ENCODE measurements at regions not wholly inside any gene's neighbourhood (a gene's known extent, or its start where the extent isn't known, plus 50 kb on each side); places are given as distances from the start of the nearest gene placed in this dataset.
A peak's percentile ranks its signal among the peaks of the same experiment; 100 is the strongest.

GRCh38 chr21:40901691-40902090 is 54.7 kb upstream of the DSCAM start:
- DNase-seq = no peak

- DNase-seq = peak; percentile 6
Measured at GRCh38 chr21:40902299-40902698, 55.3 kb upstream of the DSCAM start.

- no peak for DNase-seq
Measured at GRCh38 chr21:40902993-40903392, 56.0 kb upstream of the DSCAM start.

- no peak for DNase-seq
Measured at GRCh38 chr21:40905251-40905650, 58.3 kb upstream of the DSCAM start.

GRCh38 chr21:40912375-40912774 is 65.4 kb upstream of the DSCAM start:
- DNase-seq = no peak

- DNase-seq = no peak
Measured at GRCh38 chr21:40915114-40915513, 68.2 kb upstream of the DSCAM start.

GRCh38 chr21:40923407-40923806 is 76.4 kb upstream of the DSCAM start:
- no peak for DNase-seq

GRCh38 chr21:40923901-40924300 is 76.9 kb upstream of the DSCAM start:
- no peak for DNase-seq

GRCh38 chr21:40924641-40925040 is 77.7 kb upstream of the DSCAM start:
- DNase-seq = no peak

- DNase-seq = no peak
Measured at GRCh38 chr21:40926238-40926637, 79.3 kb upstream of the DSCAM start.

GRCh38 chr21:40929833-40930232 is 82.9 kb upstream of the DSCAM start:
- DNase-seq = no peak

- DNase-seq = no peak
Measured at GRCh38 chr21:40931197-40931596, 84.2 kb upstream of the DSCAM start.

- DNase-seq = no peak
Measured at GRCh38 chr21:40936178-40936577, 89.2 kb upstream of the DSCAM start.

- no peak for DNase-seq
Measured at GRCh38 chr21:40936771-40937261, 89.9 kb upstream of the DSCAM start.

GRCh38 chr21:40938078-40938477 is 91.1 kb upstream of the DSCAM start:
- DNase-seq = no peak

- no peak for DNase-seq
Measured at GRCh38 chr21:40938611-40939010, 91.7 kb upstream of the DSCAM start.

- no peak for DNase-seq
Measured at GRCh38 chr21:40947713-40948112, 100.8 kb upstream of the DSCAM start.

GRCh38 chr21:40950970-40951369 is 104.0 kb upstream of the DSCAM start:
- DNase-seq = no peak

- no peak for DNase-seq
Measured at GRCh38 chr21:40952551-40953323, 105.8 kb upstream of the DSCAM start.

GRCh38 chr21:40964691-40965090 is 117.7 kb upstream of the DSCAM start:
- no peak for DNase-seq

GRCh38 chr21:40967771-40968170 is 120.8 kb upstream of the DSCAM start:
- DNase-seq = no peak

- DNase-seq = no peak
Measured at GRCh38 chr21:40972151-40972550, 125.2 kb upstream of the DSCAM start.

- DNase-seq = no peak
Measured at GRCh38 chr21:40976198-40977109, 129.5 kb upstream of the DSCAM start.

GRCh38 chr21:40985370-40985769 is 138.4 kb upstream of the DSCAM start:
- no peak for DNase-seq

All from NCI-H187 treated with DMSO at 0.1 percent for 48 hours (cell line).